Thyroid gland (tissue), 4 donors: ENCODE measurements at regions not wholly inside any gene's neighbourhood (a gene's known extent, or its start where the extent isn't known, plus 50 kb on each side); places are given as distances from the start of the nearest gene placed in this dataset.

Experiments
- CTCF ChIP-seq, 6 experiments: fragments of 200-600 bp in 3 of 6; fragments of 450-650 bp in 3 of 6; sonication (generic) in 3 of 6; IDR thresholded peaks; one replicate each; pipeline ENCODE4 v1.5.1; 2016 to 2019; ENCODE audit warnings: antibody characterized with exemption in 6 of 6, mild to moderate bottlenecking in 2 of 6, inconsistent platforms in 1 of 6, moderate library complexity in 1 of 6
- POLR2A ChIP-seq, 2 donors: fragments of 450-650 bp; IDR thresholded peaks; one replicate each; pipeline ENCODE4 v1.6.1; 2017; ENCODE audit warnings: antibody characterized with exemption in 2 of 2, mild to moderate bottlenecking in 2 of 2, moderate library complexity in 1 of 2

GRCh38 chr2:780002-780401, 102.8 kb upstream of the TMEM18 start:
- no peak for TF ChIP-seq POLR2A (IDR thresholded peaks at IDR 0.05)
- TF ChIP-seq CTCF (IDR thresholded peaks at IDR 0.05) = no peak
